Hepatocyte (in vitro differentiated cells): ENCODE measurements at regions not wholly inside any gene's neighbourhood (a gene's known extent, or its start where the extent isn't known, plus 50 kb on each side); places are given as distances from the start of the nearest gene placed in this dataset.

Experiments used
- CTCF ChIP-seq: fragments of 200-600 bp; sonication (generic); IDR thresholded peaks from 2 replicates; pipeline ENCODE4 v1.5.1; 2016; ENCODE audit warnings: antibody characterized with exemption, mild to moderate bottlenecking; ENCODE audit not compliant: poor library complexity
- EZH2 ChIP-seq: fragments of 200-600 bp; sonication (generic); IDR thresholded peaks from 2 replicates; pipeline ENCODE4 v1.6.1; 2016; ENCODE audit warnings: antibody characterized with exemption, mild to moderate bottlenecking, borderline replicate concordance

- TF ChIP-seq CTCF (no peak), EZH2 (no peak)
Measured at GRCh38 chr5:153340139-153340538, 150.3 kb upstream of the GRIA1 start.
